CD1c-positive myeloid dendritic cell (primary cell): ENCODE measurements at regions not wholly inside any gene's neighbourhood (a gene's known extent, or its start where the extent isn't known, plus 50 kb on each side); places are given as distances from the start of the nearest gene placed in this dataset.
"Not testable (repeated sequence)": the region's sequence is repeated elsewhere in the genome, so short reads cannot be mapped to it uniquely, and the experiment has no call there.

Experiments
- DNase-seq: peaks from one replicate; pipeline ENCODE4 v3.0.0-alpha.2; 2016; ENCODE audit errors: extremely low spot score

GRCh38 chr2:52036024-52036423, 1004.1 kb upstream of the NRXN1 start:
- no peak for DNase-seq

- DNase-seq: no peak
These were observed 1003.5 kb upstream of the NRXN1 start for GRCh38 chr2:52035391-52035790.

GRCh38 chr2:52034706-52035105, 1002.8 kb upstream of the NRXN1 start:
- no peak for DNase-seq

GRCh38 chr2:52022006-52022405, 990.1 kb upstream of the NRXN1 start:
- DNase-seq: no peak

- DNase-seq: no peak
These were observed 985.8 kb upstream of the NRXN1 start for GRCh38 chr2:52017646-52018235.

GRCh38 chr2:52006821-52007366, 975.0 kb upstream of the NRXN1 start:
- DNase-seq: not testable (repeated sequence)

GRCh38 chr2:52000151-52000855, 968.4 kb upstream of the NRXN1 start:
- DNase-seq: no peak

- no peak for DNase-seq
These were observed 967.0 kb upstream of the NRXN1 start for GRCh38 chr2:51998890-51999289.

GRCh38 chr2:51997571-51997970, 965.6 kb upstream of the NRXN1 start:
- DNase-seq: no peak

GRCh38 chr2:51995293-51995692, 963.4 kb upstream of the NRXN1 start:
- no peak for DNase-seq

- no peak for DNase-seq
These were observed 962.3 kb upstream of the NRXN1 start for GRCh38 chr2:51994123-51994763.

GRCh38 chr2:51990684-51991083, 958.8 kb upstream of the NRXN1 start:
- DNase-seq: no peak

- DNase-seq: no peak
These were observed 954.2 kb upstream of the NRXN1 start for GRCh38 chr2:51986101-51986500.

- DNase-seq: no peak
These were observed 949.9 kb upstream of the NRXN1 start for GRCh38 chr2:51981783-51982182.

- no peak for DNase-seq
These were observed 944.7 kb upstream of the NRXN1 start for GRCh38 chr2:51976623-51977022.

GRCh38 chr2:51971136-51971535, 939.2 kb upstream of the NRXN1 start:
- DNase-seq: no peak

GRCh38 chr2:51969347-51969746, 937.4 kb upstream of the NRXN1 start:
- DNase-seq: no peak

- no peak for DNase-seq
These were observed 929.0 kb upstream of the NRXN1 start for GRCh38 chr2:51960841-51961335.

GRCh38 chr2:51960281-51960680, 928.3 kb upstream of the NRXN1 start:
- no peak for DNase-seq

- DNase-seq: no peak
These were observed 927.8 kb upstream of the NRXN1 start for GRCh38 chr2:51959696-51960095.

- DNase-seq: no peak
These were observed 922.0 kb upstream of the NRXN1 start for GRCh38 chr2:51953931-51954330.

- DNase-seq: no peak
These were observed 889.1 kb upstream of the NRXN1 start for GRCh38 chr2:51921076-51921475.

GRCh38 chr2:51920509-51920908, 888.6 kb upstream of the NRXN1 start:
- no peak for DNase-seq
